Endothelial cell of umbilical vein (primary cell): ENCODE measurements at regions not wholly inside any gene's neighbourhood (a gene's known extent, or its start where the extent isn't known, plus 50 kb on each side); places are given as distances from the start of the nearest gene placed in this dataset.

Experiments
- CTCF ChIP-seq, 2 donors: IDR thresholded peaks; 1 replicate in 1 of 2; 2 replicates in 1 of 2; pipeline ENCODE4 v1.5.1; 2011; ENCODE audit warnings: low read length in 2 of 2, mild to moderate bottlenecking in 2 of 2, moderate library complexity in 2 of 2, control low read depth in 1 of 2, inconsistent platforms in 1 of 2, low read depth in 1 of 2; ENCODE audit not compliant: insufficient read depth in 1 of 2; ENCODE audit errors: extremely low read depth in 1 of 2
- EZH2 ChIP-seq: IDR thresholded peaks from 2 replicates; pipeline ENCODE4 v1.6.1; 2012; ENCODE audit warnings: borderline replicate concordance, low read depth, mild to moderate bottlenecking, moderate library complexity, low read length, inconsistent platforms; ENCODE audit not compliant: severe bottlenecking
- FOS ChIP-seq: IDR thresholded peaks from 2 replicates; pipeline ENCODE4 v1.6.1; 2011; ENCODE audit warnings: mild to moderate bottlenecking, low read length, moderate library complexity, borderline replicate concordance; ENCODE audit not compliant: insufficient read depth
- GATA2 ChIP-seq: IDR thresholded peaks from 2 replicates; pipeline ENCODE4 v1.7.0; 2011; ENCODE audit warnings: low read depth, mild to moderate bottlenecking, moderate library complexity, mixed read lengths, low read length; ENCODE audit not compliant: insufficient read length, insufficient read depth
- JUN ChIP-seq: IDR thresholded peaks from 2 replicates; pipeline ENCODE4 v1.6.1; 2011; ENCODE audit warnings: borderline replicate concordance, low read depth; ENCODE audit not compliant: insufficient read length, insufficient read depth
- POLR2A ChIP-seq: IDR thresholded peaks from 2 replicates; pipeline ENCODE4 v1.6.1; 2012; ENCODE audit warnings: low read depth, mild to moderate bottlenecking, control low read depth, low read length
- POLR2AphosphoS5 ChIP-seq: IDR thresholded peaks from 2 replicates; pipeline ENCODE4 v1.6.1; 2012; ENCODE audit warnings: low read depth, mild to moderate bottlenecking, control low read depth, low read length, moderate library complexity; ENCODE audit not compliant: insufficient read depth

GRCh38 chr1:217088521-217089284 lies 365.5 kb upstream of the ESRRG start:
- TF ChIP-seq GATA2 (no peak), CTCF (IDR thresholded peaks at IDR 0.05; ENCODE audit: extremely low read depth in 1 of 2, insufficient read depth in 1 of 2, low read depth in 1 of 2, low read length in 2 of 2) (no peak), POLR2AphosphoS5 (no peak), POLR2A (no peak), EZH2 (no peak), JUN (no peak), FOS (no peak)
